H9 (cell line): ENCODE measurements at regions not wholly inside any gene's neighbourhood (a gene's known extent, or its start where the extent isn't known, plus 50 kb on each side); places are given as distances from the start of the nearest gene placed in this dataset.

Source experiments
- DNase-seq: peaks from one replicate; pipeline ENCODE4 v3.0.0-alpha.2; 2017
- H2AFZ ChIP-seq: one replicate; pipeline ENCODE4 v1.6.1; 2013; ENCODE audit warnings: mild to moderate bottlenecking, low read length, control low read depth, moderate library complexity
- H2AK5ac ChIP-seq: 2 replicates; pipeline ENCODE4 v1.6.1; 2013; ENCODE audit warnings: low read length, control low read depth, mixed read lengths; ENCODE audit not compliant: insufficient read length
- H2BK120ac ChIP-seq: one replicate; pipeline ENCODE4 v1.6.1; 2013; ENCODE audit warnings: low read depth, mild to moderate bottlenecking, low read length, control low read depth, inconsistent platforms; ENCODE audit not compliant: poor library complexity, severe bottlenecking
- H2BK12ac ChIP-seq: 2 replicates; pipeline ENCODE4 v1.6.1; 2013; ENCODE audit warnings: low read length, control low read depth, mixed read lengths, low read depth; ENCODE audit not compliant: insufficient read length
- H2BK15ac ChIP-seq: 2 replicates; pipeline ENCODE4 v1.6.1; 2013; ENCODE audit warnings: low read depth, low read length, control low read depth
- H2BK20ac ChIP-seq: one replicate; pipeline ENCODE4 v1.6.1; 2013; ENCODE audit warnings: low read depth, mild to moderate bottlenecking, low read length, control low read depth, inconsistent platforms; ENCODE audit not compliant: poor library complexity, severe bottlenecking
- H2BK5ac ChIP-seq: 2 replicates; pipeline ENCODE4 v1.6.1; 2013; ENCODE audit warnings: low read length, control low read depth, mixed read lengths; ENCODE audit not compliant: insufficient read length
- H3K14ac ChIP-seq: 2 replicates; pipeline ENCODE4 v1.6.1; 2013; ENCODE audit warnings: low read length, control low read depth; ENCODE audit not compliant: insufficient read depth
- H3K18ac ChIP-seq: 2 replicates; pipeline ENCODE4 v1.6.1; 2013; ENCODE audit warnings: low read depth, mild to moderate bottlenecking, mixed read lengths, low read length, control low read depth; ENCODE audit not compliant: insufficient read length
- H3K23ac ChIP-seq: 2 replicates; pipeline ENCODE4 v1.6.1; 2013; ENCODE audit warnings: low read length, control low read depth, mixed read lengths, low read depth; ENCODE audit not compliant: insufficient read length
- H3K23me2 ChIP-seq: 2 replicates; pipeline ENCODE4 v1.6.1; 2013; ENCODE audit warnings: low read depth, mild to moderate bottlenecking, mixed read lengths, low read length, control low read depth; ENCODE audit not compliant: insufficient read length, poor library complexity, severe bottlenecking
- H3K27ac ChIP-seq: 2 replicates; pipeline ENCODE4 v1.5.1; 2013; ENCODE audit warnings: low read length, control low read depth, mixed read lengths, low read depth; ENCODE audit not compliant: insufficient read length
- H3K27me3 ChIP-seq: 2 replicates; pipeline ENCODE4 v1.6.1; 2013; ENCODE audit warnings: low read length, control low read depth, inconsistent platforms; ENCODE audit not compliant: insufficient read depth
- H3K4ac ChIP-seq: 2 replicates; pipeline ENCODE4 v1.6.1; 2013; ENCODE audit warnings: low read depth, mild to moderate bottlenecking, control low read depth, inconsistent platforms, low read length, moderate library complexity
- H3K4me1 ChIP-seq: 2 replicates; pipeline ENCODE4 v1.6.1; 2013; ENCODE audit warnings: low read length, control low read depth, inconsistent platforms; ENCODE audit not compliant: insufficient read depth
- H3K4me2 ChIP-seq: 2 replicates; pipeline ENCODE4 v1.6.1; 2013; ENCODE audit warnings: low read length, control low read depth, mixed read lengths; ENCODE audit not compliant: insufficient read length, insufficient read depth
- H3K56ac ChIP-seq: 2 replicates; pipeline ENCODE4 v1.6.1; 2013; ENCODE audit warnings: low read depth, mild to moderate bottlenecking, mixed read lengths, low read length, control low read depth; ENCODE audit not compliant: insufficient read length
- H3K79me1 ChIP-seq: 2 replicates; pipeline ENCODE4 v1.6.1; 2013; ENCODE audit warnings: low read depth, mild to moderate bottlenecking, moderate library complexity, low read length, control low read depth, inconsistent platforms; ENCODE audit not compliant: insufficient read depth, poor library complexity, severe bottlenecking
- H3K79me2 ChIP-seq: 2 replicates; pipeline ENCODE4 v1.6.1; 2013; ENCODE audit warnings: low read length, control low read depth, inconsistent platforms; ENCODE audit not compliant: insufficient read depth
- H3K9ac ChIP-seq: 2 replicates; pipeline ENCODE4 v1.6.1; 2013; ENCODE audit warnings: low read length, control low read depth, mixed read lengths; ENCODE audit not compliant: insufficient read length; ENCODE audit errors: extremely low read depth
- H3K9me3 ChIP-seq: one replicate; pipeline ENCODE4 v1.6.1; 2013; ENCODE audit warnings: low read depth, low read length, inconsistent platforms; ENCODE audit not compliant: control insufficient read depth
- H3T11ph ChIP-seq: one replicate; pipeline ENCODE4 v1.6.1; 2013; ENCODE audit warnings: mild to moderate bottlenecking, low read length, control low read depth, inconsistent platforms
- H4K20me1 ChIP-seq: one replicate; pipeline ENCODE4 v1.6.1; 2013; ENCODE audit not compliant: control insufficient read depth, insufficient read length, insufficient read depth
- H4K5ac ChIP-seq: 2 replicates; pipeline ENCODE4 v1.6.1; 2013; ENCODE audit warnings: low read depth, mild to moderate bottlenecking, mixed read lengths, low read length, control low read depth; ENCODE audit not compliant: insufficient read length
- H4K8ac ChIP-seq: replicated peaks from 2 replicates; pipeline ENCODE4 v1.6.1; 2013; ENCODE audit warnings: low read length, control low read depth, mixed read lengths, low read depth; ENCODE audit not compliant: insufficient read length
- H4K91ac ChIP-seq: 2 replicates; pipeline ENCODE4 v1.6.1; 2013; ENCODE audit warnings: low read depth, mild to moderate bottlenecking, moderate library complexity, mixed read lengths, low read length, control low read depth; ENCODE audit not compliant: insufficient read length
- H3K27ac Mint-ChIP-seq, 3 experiments: 2 replicates in 2 of 3; 3 replicates in 1 of 3; pipeline ENCODE4 v1.8.0; 2020 to 2021; ENCODE audit warnings: mixed read lengths in 3 of 3, mild to moderate bottlenecking in 1 of 3, moderate library complexity in 1 of 3
- H3K27me3 Mint-ChIP-seq: 2 replicates; pipeline ENCODE4 v1.8.0; 2021; ENCODE audit warnings: low read depth, mild to moderate bottlenecking, moderate library complexity, mixed read lengths
- H3K36me3 Mint-ChIP-seq, 3 experiments: 2 replicates in 2 of 3; 3 replicates in 1 of 3; pipeline ENCODE4 v1.8.0; 2020 to 2021; ENCODE audit warnings: low read depth in 3 of 3, mixed read lengths in 3 of 3; ENCODE audit not compliant: insufficient read depth in 1 of 3
- H3K4me1 Mint-ChIP-seq, 2 experiments: 2 replicates each; pipeline ENCODE4 v1.8.0; 2020; ENCODE audit warnings: mixed read lengths in 2 of 2
- H3K4me3 Mint-ChIP-seq, 2 experiments: 2 replicates in 1 of 2; 3 replicates in 1 of 2; pipeline ENCODE4 v1.8.0; 2020 to 2021; ENCODE audit warnings: mild to moderate bottlenecking in 2 of 2, mixed read lengths in 2 of 2, moderate library complexity in 1 of 2
- H3K9me3 Mint-ChIP-seq, 2 experiments: 2 replicates in 1 of 2; 3 replicates in 1 of 2; pipeline ENCODE4 v1.8.0; 2020; ENCODE audit warnings: mild to moderate bottlenecking in 2 of 2, mixed read lengths in 2 of 2, moderate library complexity in 1 of 2
- CTCF ChIP-seq: fragments of 200-600 bp; sonication (generic); conservative IDR thresholded peaks from 3 replicates; pipeline ENCODE4 v1.8.0; 2021; ENCODE audit warnings: antibody characterized with exemption, mild to moderate bottlenecking
- WGBS: extraction: QIAGEN DNeasy Blood & Tissue Kit; methylation state at CpG from one replicate; pipeline ENCODE4 v1.1.7; 2013; ENCODE audit warnings: missing lambda C conversion rate, low lambda C conversion rate, mixed read lengths; ENCODE audit not compliant: insufficient read length; ENCODE audit errors: extremely low coverage; 5-methylcytosine and 5-hydroxymethylcytosine counted together

DNA sequence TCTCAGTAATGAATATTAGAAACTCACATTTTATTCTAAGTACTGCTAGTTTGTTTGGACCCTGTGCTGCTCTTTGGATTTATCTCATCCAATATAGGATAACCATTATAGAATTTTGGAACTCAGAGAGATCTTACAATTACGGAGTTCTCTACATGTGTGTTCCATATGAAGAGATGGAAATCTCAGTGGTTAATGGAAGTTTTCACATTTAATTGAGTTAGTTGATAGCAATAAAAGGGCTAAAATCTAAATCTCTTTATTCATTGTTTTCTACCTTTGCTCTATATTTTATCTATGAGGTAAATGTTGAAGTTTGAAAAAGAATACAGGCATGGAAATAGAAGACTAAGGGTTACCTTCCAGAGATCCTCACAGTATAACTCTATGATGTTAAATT lies 558.0 kb upstream of the KIF2B start:
- H3K4me2 ChIP-seq = no peak overlapping the region
- H4K5ac ChIP-seq = no peak overlapping the region
- no peaks in the 10 kb centered on the region for H3K36me3 Mint-ChIP-seq
- H3K9me3 Mint-ChIP-seq = no peaks in the 10 kb centered on the region
- no peak overlapping the region for H3K27ac Mint-ChIP-seq
- DNase-seq = no peak
- no peak overlapping the region for H3K14ac ChIP-seq
- no peak overlapping the region for H2BK5ac ChIP-seq
- no peak overlapping the region for H3K56ac ChIP-seq
- no peak overlapping the region for H3K9ac ChIP-seq
- no peaks in the 10 kb centered on the region for H3K23me2 ChIP-seq
- no peak overlapping the region for H2AFZ ChIP-seq
- H3K4me1 ChIP-seq = no peaks in the 10 kb centered on the region
- H3T11ph ChIP-seq = no peak overlapping the region
- no peak for TF ChIP-seq CTCF
- H2BK20ac ChIP-seq = no peak overlapping the region
- no peaks in the 10 kb centered on the region for H4K20me1 ChIP-seq
- H2AK5ac ChIP-seq = no peak overlapping the region
- no CpG with 5 or more reads among the region's 1 CpG for WGBS
- no peak overlapping the region for H3K18ac ChIP-seq
- no peaks in the 10 kb centered on the region for H3K79me1 ChIP-seq
- H3K79me2 ChIP-seq = no peaks in the 10 kb centered on the region
- no peak overlapping the region for H2BK15ac ChIP-seq
- no peaks in the 10 kb centered on the region for H3K9me3 ChIP-seq
- no peak overlapping the region for H2BK12ac ChIP-seq
- no peak overlapping the region for H3K4me3 Mint-ChIP-seq
- no peak overlapping the region for H3K27ac ChIP-seq
- H4K91ac ChIP-seq = no peak overlapping the region
- H3K4me1 Mint-ChIP-seq = no peaks in the 10 kb centered on the region
- no peak overlapping the region for H4K8ac ChIP-seq
- H3K27me3 Mint-ChIP-seq = no peaks in the 10 kb centered on the region
- no peaks in the 10 kb centered on the region for H3K27me3 ChIP-seq
- no peak overlapping the region for H3K4ac ChIP-seq
- H2BK120ac ChIP-seq = no peak overlapping the region
- H3K23ac ChIP-seq = no peak overlapping the region
